ENCODE measurements at regions not wholly inside any gene's neighbourhood (a gene's known extent, or its start where the extent isn't known, plus 50 kb on each side); places are given as distances from the start of the nearest gene placed in this dataset.
A peak's percentile ranks its signal among the peaks of the same experiment; 100 is the strongest.

- DNase-seq (ENCODE audit: low spot score): no peak
Measured at GRCh38 chr6:43873806-43874714, 104.0 kb downstream of the VEGFA start.

- DNase-seq (ENCODE audit: low spot score): no peak
Measured at GRCh38 chr6:43871933-43872332, 101.9 kb downstream of the VEGFA start.

GRCh38 chr6:43871284-43871683 lies 101.3 kb downstream of the VEGFA start:
- DNase-seq (ENCODE audit: low spot score): no peak

- peak; percentile 40 for DNase-seq (ENCODE audit: low spot score)
Measured at GRCh38 chr6:43870660-43871061, 100.7 kb downstream of the VEGFA start.

- no peak for DNase-seq (ENCODE audit: low spot score)
Measured at GRCh38 chr6:43869792-43870659, 100.0 kb downstream of the VEGFA start.

- peak; percentile 31 for DNase-seq (ENCODE audit: low spot score)
Measured at GRCh38 chr6:43869079-43869710, 99.2 kb downstream of the VEGFA start.

- no peak for DNase-seq (ENCODE audit: low spot score)
Measured at GRCh38 chr6:43868467-43868866, 98.5 kb downstream of the VEGFA start.

GRCh38 chr6:43867996-43868395 lies 98.0 kb downstream of the VEGFA start:
- DNase-seq (ENCODE audit: low spot score): no peak

- no peak for DNase-seq (ENCODE audit: low spot score)
Measured at GRCh38 chr6:43867246-43867645, 97.2 kb downstream of the VEGFA start.

- peak; percentile 57 for DNase-seq (ENCODE audit: low spot score)
Measured at GRCh38 chr6:43865932-43866645, 96.1 kb downstream of the VEGFA start.

GRCh38 chr6:43865086-43865485 lies 95.1 kb downstream of the VEGFA start:
- DNase-seq (ENCODE audit: low spot score): no peak

GRCh38 chr6:43862925-43863324 lies 92.9 kb downstream of the VEGFA start:
- no peak for DNase-seq (ENCODE audit: low spot score)

GRCh38 chr6:43861212-43861894 lies 91.3 kb downstream of the VEGFA start:
- DNase-seq (ENCODE audit: low spot score): no peak

GRCh38 chr6:43860285-43860684 lies 90.3 kb downstream of the VEGFA start:
- no peak for DNase-seq (ENCODE audit: low spot score)

GRCh38 chr6:43859213-43859612 lies 89.2 kb downstream of the VEGFA start:
- no peak for DNase-seq (ENCODE audit: low spot score)

GRCh38 chr6:43858161-43859153 lies 88.4 kb downstream of the VEGFA start:
- DNase-seq (ENCODE audit: low spot score): no peak

- no peak for DNase-seq (ENCODE audit: low spot score)
Measured at GRCh38 chr6:43856005-43856765, 86.2 kb downstream of the VEGFA start.

GRCh38 chr6:43855247-43855646 lies 85.2 kb downstream of the VEGFA start:
- no peak for DNase-seq (ENCODE audit: low spot score)

Measured in umbilical cord (tissue), 1 donor.